GM18517 (cell line): ENCODE measurements at regions not wholly inside any gene's neighbourhood (a gene's known extent, or its start where the extent isn't known, plus 50 kb on each side); places are given as distances from the start of the nearest gene placed in this dataset.
"Not testable (repeated sequence)": the region's sequence is repeated elsewhere in the genome, so short reads cannot be mapped to it uniquely, and the experiment has no call there.

Experiments used
- ATAC-seq: cut with Tn5 transposase; IDR thresholded peaks from one replicate; pipeline ENCODE4 v1.9.1; 2021; ENCODE audit warnings: mild to moderate bottlenecking, moderate library complexity; ENCODE audit not compliant: unreplicated experiment

DNA sequence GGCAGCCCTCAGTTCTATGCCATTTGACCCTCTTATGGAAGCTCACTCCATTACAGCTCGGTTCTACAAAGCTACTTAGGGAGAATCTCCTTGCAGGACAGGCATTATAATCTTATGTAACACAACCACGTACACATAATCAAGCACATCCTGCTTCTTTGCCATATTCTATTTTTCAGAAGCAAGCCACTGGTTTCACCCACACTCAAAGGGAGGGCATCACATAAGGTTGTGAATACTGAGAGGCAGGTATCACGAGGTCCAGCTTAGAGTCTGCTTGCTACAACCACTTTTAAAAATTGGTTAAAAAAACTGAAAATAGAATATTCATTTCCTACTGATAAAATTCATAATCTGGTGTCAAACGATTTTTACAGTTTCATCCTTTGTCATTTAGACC is 589.2 kb downstream of the SLC16A7 start:
- ATAC-seq, result no peak

DNA sequence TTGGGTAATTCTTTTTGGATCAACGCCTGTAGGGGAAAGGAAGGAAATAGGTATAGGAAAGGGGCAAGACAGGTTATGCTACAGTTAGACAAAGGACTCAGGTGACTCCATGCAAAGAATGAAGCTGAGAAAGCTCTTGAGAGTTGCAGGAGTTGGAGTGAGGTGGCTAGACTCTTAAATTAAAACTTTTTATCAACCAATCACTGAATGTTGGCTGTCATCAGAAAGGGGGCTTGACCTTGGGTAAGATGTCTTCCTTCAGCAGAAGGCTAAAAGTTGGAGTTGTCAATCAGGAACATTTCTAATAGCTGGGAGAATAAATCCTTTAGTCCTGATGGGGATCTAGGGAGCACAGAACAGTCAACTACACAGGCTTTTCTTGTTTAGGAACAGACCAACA is 595.4 kb downstream of the SLC16A7 start:
- ATAC-seq, result no peak

DNA sequence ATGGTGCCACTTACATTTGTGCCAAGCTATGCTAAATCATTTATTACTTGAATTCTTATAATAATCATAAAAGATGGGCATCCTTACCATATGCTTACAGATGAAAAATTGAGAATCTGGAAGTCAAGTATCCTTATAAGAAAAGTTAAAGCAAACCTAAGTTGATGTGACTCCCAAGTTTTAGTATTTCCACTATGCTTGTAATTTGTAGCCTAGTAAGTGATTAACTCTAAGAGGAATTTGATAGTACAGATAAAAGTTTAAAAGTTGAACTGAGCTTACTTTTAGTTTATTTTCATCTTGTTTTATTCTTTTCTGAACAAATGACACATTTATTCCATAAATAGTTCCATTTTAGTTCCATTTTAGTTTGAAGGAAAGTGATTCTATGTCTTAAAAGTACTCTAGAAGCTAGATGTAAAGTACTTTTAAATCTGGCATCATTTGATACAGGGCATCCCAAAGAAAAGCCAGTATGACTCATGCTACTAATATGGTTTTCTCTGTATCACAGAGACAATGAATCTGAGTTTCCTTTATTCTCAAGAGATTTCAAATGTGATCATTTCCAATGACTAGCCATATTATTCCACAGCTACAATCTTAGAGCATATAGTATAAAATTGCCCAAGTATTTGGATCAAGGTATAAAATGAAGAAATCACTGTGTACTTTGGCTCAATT is 596.0 kb downstream of the SLC16A7 start:
- ATAC-seq, result no peak

GRCh38 chr12:60194678-60195077 is 598.8 kb downstream of the SLC16A7 start:
- ATAC-seq, result no peak

- no peak for ATAC-seq
Observed at GRCh38 chr12:60195483-60195882, 599.7 kb downstream of the SLC16A7 start.

GRCh38 chr12:60196366-60196765 is 600.5 kb downstream of the SLC16A7 start:
- ATAC-seq, result no peak

GRCh38 chr12:60197589-60197988 is 601.8 kb downstream of the SLC16A7 start:
- ATAC-seq, result no peak

- ATAC-seq, result no peak
Observed at GRCh38 chr12:60201891-60202290, 606.1 kb downstream of the SLC16A7 start.

DNA sequence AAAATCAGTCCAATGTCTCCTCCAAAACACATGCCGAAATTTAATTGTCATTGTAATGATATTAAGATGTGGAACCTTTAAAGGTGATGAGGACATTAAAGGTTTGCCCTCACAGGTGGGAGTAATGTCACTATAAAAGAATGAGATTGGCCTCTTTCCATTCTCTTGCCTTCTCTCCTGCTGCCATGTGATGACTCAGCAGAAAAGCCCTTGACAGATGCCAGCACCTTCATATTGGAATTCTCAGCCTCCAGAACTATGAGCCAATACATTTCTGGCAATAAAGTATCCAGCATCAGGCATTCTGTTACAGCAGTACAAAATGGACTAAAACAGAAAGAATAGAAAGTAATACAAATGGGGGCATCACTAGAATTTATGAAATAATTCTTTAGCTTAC is 609.7 kb downstream of the SLC16A7 start:
- ATAC-seq, result no peak

DNA sequence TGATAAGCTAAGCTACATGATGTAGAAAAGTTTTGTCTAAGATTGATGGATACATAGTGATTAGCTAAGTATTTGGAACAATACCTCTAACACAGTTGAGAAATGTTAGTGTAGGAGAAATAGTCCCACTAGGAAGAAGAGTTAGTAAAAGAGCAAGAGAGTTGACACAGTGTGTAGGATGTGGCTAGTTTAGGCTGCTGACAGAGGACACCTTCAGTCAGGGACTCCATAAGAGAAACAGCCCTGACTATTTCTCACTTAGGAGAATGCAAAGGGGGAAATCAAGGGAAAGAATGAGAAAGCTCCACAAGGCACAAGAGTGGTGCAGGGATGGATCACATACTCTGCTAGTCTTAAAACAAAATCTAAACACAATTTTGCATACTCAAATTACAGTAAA is 613.7 kb downstream of the SLC16A7 start:
- ATAC-seq, result no peak

DNA sequence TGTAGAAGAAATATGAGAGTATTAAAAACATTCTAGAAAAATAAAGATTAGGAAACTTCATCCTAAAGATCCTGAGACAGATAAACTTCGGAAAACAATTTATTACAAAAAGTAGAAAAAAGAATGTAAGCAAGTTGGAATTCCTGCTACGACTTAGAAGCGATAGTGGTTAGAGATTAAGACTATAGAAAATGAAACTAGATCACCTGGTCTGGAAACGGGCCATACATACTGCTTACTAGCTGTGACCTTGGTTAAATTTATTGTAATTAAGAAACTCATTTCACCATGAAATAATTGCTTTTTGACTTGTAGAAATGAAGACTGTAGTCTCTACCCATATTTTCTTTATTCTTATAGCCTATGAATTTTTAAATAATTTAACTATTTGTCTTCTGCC is 614.1 kb downstream of the SLC16A7 start:
- ATAC-seq, result no peak

DNA sequence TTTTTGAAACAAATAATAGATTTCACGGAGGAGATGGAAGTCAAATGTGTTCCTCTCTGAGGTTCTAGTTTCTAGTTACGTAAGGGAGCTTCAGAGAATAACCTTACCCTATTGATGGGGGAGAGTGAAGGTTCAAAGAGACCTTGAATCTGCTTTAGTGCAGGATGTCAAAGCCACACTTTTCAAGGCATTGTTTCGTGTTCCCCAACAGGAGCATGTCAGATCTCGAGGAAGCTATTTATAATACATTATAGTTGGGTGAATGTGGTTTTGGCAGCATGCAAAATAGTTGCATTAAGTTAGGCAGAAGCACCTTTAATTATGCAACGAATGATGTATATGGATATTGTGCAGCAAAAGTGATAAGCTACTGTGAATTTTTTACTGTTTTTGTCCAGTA is 614.9 kb downstream of the SLC16A7 start:
- no peak for ATAC-seq

GRCh38 chr12:60211244-60211643 is 615.4 kb downstream of the SLC16A7 start:
- no peak for ATAC-seq

DNA sequence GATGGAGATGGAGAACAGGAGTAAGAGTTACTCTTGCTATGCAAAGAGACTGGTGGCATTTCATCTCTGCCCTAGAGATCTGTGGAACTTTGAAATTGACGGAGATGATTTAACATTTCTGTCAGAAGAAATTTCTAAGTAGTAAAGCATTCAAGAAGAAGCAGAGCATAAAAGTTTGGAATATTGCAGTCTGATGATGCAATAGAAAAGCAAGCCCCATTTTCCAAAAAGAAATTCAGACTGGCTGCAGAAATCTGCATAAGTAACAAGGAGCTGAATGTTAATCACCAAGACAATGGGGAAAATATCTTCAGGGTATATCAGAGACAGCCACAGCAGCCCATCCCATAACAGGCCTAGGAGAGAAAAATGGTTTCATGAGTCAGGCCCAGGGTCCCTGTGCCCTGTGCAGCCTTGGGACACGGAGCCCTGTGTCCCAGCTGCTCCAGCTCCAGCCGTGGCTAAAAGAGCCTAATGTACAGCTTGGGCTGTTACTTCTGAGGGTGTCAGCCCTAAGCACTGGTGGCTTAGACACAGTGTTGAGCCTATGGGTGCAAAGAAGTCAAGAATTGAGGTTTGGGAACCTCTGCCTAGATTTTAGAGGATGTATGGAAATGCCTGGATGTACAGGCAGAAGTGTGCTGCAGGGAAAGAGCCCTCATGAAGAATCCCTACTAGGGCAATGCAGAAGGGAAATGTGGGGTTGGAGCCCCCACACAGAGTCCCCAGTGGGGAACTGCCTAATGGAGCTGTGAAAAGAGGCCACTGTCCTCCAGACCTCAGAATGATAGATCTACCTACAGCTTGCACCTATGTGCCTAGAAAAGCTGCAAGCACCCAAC is 616.6 kb downstream of the SLC16A7 start:
- ATAC-seq, result no peak

GRCh38 chr12:60213272-60213671 is 617.4 kb downstream of the SLC16A7 start:
- ATAC-seq, result not testable (repeated sequence)

- ATAC-seq, result no peak
Observed at GRCh38 chr12:60216226-60216625, 620.4 kb downstream of the SLC16A7 start.

- ATAC-seq, result no peak
Observed at GRCh38 chr12:60223242-60223641, 627.4 kb downstream of the SLC16A7 start.

- ATAC-seq, result no peak
Observed at GRCh38 chr12:60225216-60226000, 629.6 kb downstream of the SLC16A7 start.

DNA sequence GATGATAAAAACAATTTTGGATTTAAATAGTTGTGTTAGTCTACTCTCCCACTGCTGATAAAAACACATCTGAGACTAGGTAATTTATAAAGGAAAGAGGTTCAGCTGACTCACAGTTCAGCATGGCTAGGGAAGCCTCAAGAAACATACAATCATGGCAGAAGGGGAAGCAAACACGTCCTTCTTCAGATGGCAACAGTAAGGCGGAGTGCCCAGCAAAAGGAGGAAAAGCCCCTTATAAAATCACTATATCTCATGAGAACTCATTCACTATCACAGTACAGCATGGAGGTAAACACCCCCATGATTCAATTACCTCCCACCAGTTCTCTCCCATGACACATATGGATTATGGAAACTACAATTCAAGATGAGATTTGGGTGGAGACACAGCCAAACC is 632.1 kb downstream of the SLC16A7 start:
- ATAC-seq, result no peak

GRCh38 chr12:60230056-60230455 is 634.2 kb downstream of the SLC16A7 start:
- no peak for ATAC-seq

DNA sequence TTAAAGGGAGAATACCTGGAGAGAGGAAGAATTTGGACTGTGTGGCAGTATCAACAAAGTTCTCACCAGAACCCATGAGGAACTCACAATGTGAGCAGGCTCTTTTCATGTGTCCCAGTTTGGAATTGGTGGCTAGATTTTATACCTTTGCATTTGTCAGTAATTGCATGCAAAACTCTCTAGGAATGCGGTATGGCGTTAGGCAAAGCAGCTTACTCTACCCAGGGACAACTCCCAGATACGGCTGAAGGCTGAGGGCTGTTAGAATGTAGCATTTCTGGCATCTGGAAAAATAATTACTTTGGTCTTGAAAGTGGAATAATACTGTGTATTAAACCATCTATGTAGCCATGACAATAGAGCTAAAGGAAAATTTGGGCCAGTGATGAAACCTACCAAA is 635.5 kb downstream of the SLC16A7 start:
- no peak for ATAC-seq
